Right lobe of liver (tissue), 6 donors: ENCODE measurements at regions not wholly inside any gene's neighbourhood (a gene's known extent, or its start where the extent isn't known, plus 50 kb on each side); places are given as distances from the start of the nearest gene placed in this dataset.
"Not testable (repeated sequence)": the region's sequence is repeated elsewhere in the genome, so short reads cannot be mapped to it uniquely, and the experiment has no call there.

ENCODE experiments used
- ATAC-seq, 4 donors: fragments of 200-7000 bp; cut with Tn5 transposase; one replicate each; pipeline ENCODE4 v1.9.1; 2020; ENCODE audit warnings: mild to moderate bottlenecking in 4 of 4, moderate library complexity in 4 of 4
- DNase-seq, 3 donors: peaks; one replicate each; pipeline ENCODE4 v3.0.0-alpha.2; 2020
- H3K27ac ChIP-seq, 3 donors: fragments of 200-600 bp; one replicate each; pipeline ENCODE4 v1.8.0; 2022
- H3K27me3 ChIP-seq, 2 donors: fragments of 200-600 bp; one replicate each; pipeline ENCODE4 v1.8.0; 2022
- H3K36me3 ChIP-seq, 4 donors: fragments of 200-600 bp; sonication (generic) in 1 of 4; one replicate each; pipeline versions ENCODE4 v1.5.1 to v1.8.0; 2017 to 2022; ENCODE audit warnings: control low read depth in 1 of 4
- H3K4me1 ChIP-seq, 4 donors: fragments of 200-600 bp; sonication (generic) in 1 of 4; one replicate each; pipeline versions ENCODE4 v1.5.1 to v1.8.0; 2017 to 2022; ENCODE audit warnings: control low read depth in 1 of 4
- H3K4me3 ChIP-seq, 3 donors: fragments of 200-600 bp; one replicate each; pipeline ENCODE4 v1.8.0; 2022
- H3K9me3 ChIP-seq, 4 donors: fragments of 200-600 bp; sonication (generic) in 1 of 4; one replicate each; pipeline versions ENCODE4 v1.5.1 to v1.8.0; 2017 to 2022; ENCODE audit warnings: control low read depth in 1 of 4
- CTCF ChIP-seq, 4 donors: fragments of 200-600 bp in 3 of 4; fragments of 450-650 bp in 1 of 4; IDR thresholded peaks; one replicate each; pipeline versions ENCODE4 v1.5.1 to v1.8.0; 2016 to 2022; ENCODE audit warnings: antibody characterized with exemption in 4 of 4, mild to moderate bottlenecking in 2 of 4
- POLR2A ChIP-seq: fragments of 450-650 bp; IDR thresholded peaks from one replicate; pipeline ENCODE4 v1.6.1; 2017; ENCODE audit warnings: antibody characterized with exemption, mild to moderate bottlenecking
- WGBS: methylation state at CpG from one replicate; pipeline ENCODE4 v1.1.6; 2018; ENCODE audit warnings: low coverage, low lambda C conversion rate; ENCODE audit not compliant: insufficient coverage; ENCODE audit errors: missing lambda C conversion rate; 5-methylcytosine and 5-hydroxymethylcytosine counted together
- intact Hi-C, 2 donors: fragments of 100-400 bp; cut with DNase I; formaldehyde crosslinking; loops; one replicate each; pipeline versions ENCODE4 v1.11.2 to v1.14.1; 2022
- donor health status: DM: no; HTN: yes; CAD: no.
- donor health status: DM: no; HTN: no; CAD: no.
- donor health status: DM: no; HTN: no; CAD: no.
- donor health status: DM: no; HTN: yes; CAD: no.
- donor health status: DM: no; HTN: yes; CAD: no.

- no peaks in the 10 kb centered on the region for H3K36me3 ChIP-seq
- H3K4me3 ChIP-seq = no peak overlapping the region
- intact Hi-C loops = no loop called here
- no peak for DNase-seq
- H3K27me3 ChIP-seq = no peaks in the 10 kb centered on the region
- no peak overlapping the region for H3K27ac ChIP-seq
- H3K4me1 ChIP-seq = no peaks in the 10 kb centered on the region
- WGBS = 63% methylated on average over 1 of the region's 1 CpG
- TF ChIP-seq CTCF (IDR thresholded peaks at IDR 0.05) = no peak
- TF ChIP-seq POLR2A = no peak
- H3K9me3 ChIP-seq = no peaks in the 10 kb centered on the region
- ATAC-seq = no peak
Observed at GRCh38 chr10:31239961-31240360, 79.1 kb upstream of the ZEB1 start.

- 86% methylated on average over 1 of the region's 1 CpG for WGBS
- TF ChIP-seq POLR2A = no peak
- Histone ChIP-seq H3K36me3 (no peaks in the 10 kb centered on the region), H3K27me3 (no peaks in the 10 kb centered on the region), H3K4me3 (no peak overlapping the region), H3K9me3 (no peaks in the 10 kb centered on the region), H3K4me1 (no peaks in the 10 kb centered on the region), H3K27ac (no peak overlapping the region)
- intact Hi-C loops = no loop called here
- DNase-seq (peak in 1 of 3 donors; percentile 19), ATAC-seq (peak in 1 of 4 donors; percentile 69)
Observed at GRCh38 chr10:31242902-31243301, 76.1 kb upstream of the ZEB1 start.

- H3K4me3 ChIP-seq, H3K27me3 ChIP-seq, DNase-seq, H3K9me3 ChIP-seq, ATAC-seq, intact Hi-C loops, H3K4me1 ChIP-seq, H3K27ac ChIP-seq, H3K36me3 ChIP-seq: not testable (repeated sequence)
- WGBS = 79% methylated on average over 3 of the region's 4 CpGs
Observed at GRCh38 chr10:31251118-31251517, 67.9 kb upstream of the ZEB1 start.

GRCh38 chr10:31253237-31253636 lies 65.8 kb upstream of the ZEB1 start:
- WGBS = 57% methylated on average over 1 of the region's 1 CpG
- intact Hi-C loops = no loop called here
- no peak for DNase-seq

GRCh38 chr10:31261511-31262311 lies 57.3 kb upstream of the ZEB1 start:
- intact Hi-C loops = no loop called here
- WGBS = 73% methylated on average over 6 of the region's 6 CpGs
- no peak for ATAC-seq

More at GRCh38 chr10:31253237-31253636, 65.8 kb upstream of the ZEB1 start:
- Histone ChIP-seq H3K4me3 (no peak overlapping the region), H3K36me3 (no peaks in the 10 kb centered on the region), H3K9me3 (no peaks in the 10 kb centered on the region), H3K27ac (no peak overlapping the region), H3K27me3 (no peaks in the 10 kb centered on the region), H3K4me1 (no peaks in the 10 kb centered on the region)
- no peak for ATAC-seq
- TF ChIP-seq CTCF (IDR thresholded peaks at IDR 0.05) (no peak), POLR2A (no peak)

More at GRCh38 chr10:31261511-31262311, 57.3 kb upstream of the ZEB1 start:
- Histone ChIP-seq H3K27me3 (no peaks in the 10 kb centered on the region), H3K4me3 (no peak overlapping the region), H3K9me3 (no peaks in the 10 kb centered on the region), H3K4me1 (no peaks in the 10 kb centered on the region), H3K27ac (no peak overlapping the region), H3K36me3 (no peaks in the 10 kb centered on the region)
- no peak for DNase-seq
- TF ChIP-seq POLR2A (no peak), CTCF (IDR thresholded peaks at IDR 0.05) (no peak)
